Inflammatory macrophage (primary cell): ENCODE measurements at regions not wholly inside any gene's neighbourhood (a gene's known extent, or its start where the extent isn't known, plus 50 kb on each side); places are given as distances from the start of the nearest gene placed in this dataset.
"Not testable (repeated sequence)": the region's sequence is repeated elsewhere in the genome, so short reads cannot be mapped to it uniquely, and the experiment has no call there.

Experiments used
- DNase-seq, 2 donors: peaks; one replicate each; pipeline ENCODE4 v3.0.0-alpha.2; 2020 to 2022

- DNase-seq = no peak
Observed at GRCh38 chr3:102936511-102937045, 501.8 kb downstream of the ZPLD1 start.

GRCh38 chr3:102941786-102942185 lies 507.0 kb downstream of the ZPLD1 start:
- no peak for DNase-seq

- not testable (repeated sequence) for DNase-seq
Observed at GRCh38 chr3:102946445-102946844, 511.6 kb downstream of the ZPLD1 start.

DNA sequence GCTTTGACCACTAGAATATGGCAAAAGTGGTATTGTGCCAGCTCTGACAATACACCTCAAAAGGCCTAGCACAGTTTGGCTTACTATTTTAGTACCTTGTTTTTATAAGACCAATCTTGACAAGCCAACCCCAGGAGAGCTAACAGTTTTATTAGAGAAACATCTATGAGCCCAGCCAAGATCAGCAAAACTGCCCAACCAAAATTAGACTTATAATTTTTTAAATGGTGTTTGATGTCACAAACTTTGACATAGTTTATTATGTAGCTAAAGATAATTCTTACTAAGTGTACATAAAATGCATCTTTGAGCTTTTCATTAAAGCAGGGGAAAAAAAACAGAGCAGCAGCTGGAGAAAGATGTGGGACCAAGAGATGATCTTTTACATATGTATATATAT lies 537.5 kb downstream of the ZPLD1 start:
- DNase-seq = no peak

DNA sequence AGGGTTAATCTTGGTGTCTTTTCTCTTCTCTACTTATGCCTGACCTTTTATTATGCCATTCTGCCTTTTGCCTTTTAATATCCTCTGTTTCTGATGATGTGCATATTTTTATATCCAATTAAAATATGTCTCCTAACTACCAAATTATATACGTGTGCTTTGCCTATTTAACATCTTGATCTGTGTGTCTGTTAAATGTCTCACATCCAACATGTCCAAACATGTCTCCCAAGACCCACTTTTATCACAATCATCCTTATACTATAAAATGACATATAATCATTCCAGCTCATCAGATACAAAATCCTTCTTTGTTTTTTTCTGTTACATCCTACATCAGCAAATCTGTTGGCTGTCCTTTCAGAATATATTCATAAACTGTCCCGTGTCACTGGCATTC lies 539.5 kb downstream of the ZPLD1 start:
- DNase-seq = no peak

DNA sequence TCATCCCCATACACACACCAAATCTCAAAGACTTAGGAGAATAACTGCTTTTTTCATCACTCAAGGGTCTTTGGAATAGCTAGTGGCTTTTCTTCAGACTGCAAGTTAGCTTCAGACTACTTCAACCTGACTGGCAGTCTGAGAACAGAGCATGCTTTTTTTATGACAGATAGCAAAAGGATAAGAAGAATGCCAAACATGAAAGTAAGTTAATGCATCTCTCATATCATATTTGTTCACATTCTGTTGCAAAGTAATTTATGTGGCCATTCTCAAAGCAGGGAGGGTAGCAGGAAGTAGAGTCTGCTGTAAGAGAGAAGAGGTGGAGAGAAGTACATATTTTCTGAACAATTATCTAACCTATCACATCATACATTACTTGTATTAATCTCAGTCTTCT lies 544.4 kb downstream of the ZPLD1 start:
- DNase-seq = no peak

DNA sequence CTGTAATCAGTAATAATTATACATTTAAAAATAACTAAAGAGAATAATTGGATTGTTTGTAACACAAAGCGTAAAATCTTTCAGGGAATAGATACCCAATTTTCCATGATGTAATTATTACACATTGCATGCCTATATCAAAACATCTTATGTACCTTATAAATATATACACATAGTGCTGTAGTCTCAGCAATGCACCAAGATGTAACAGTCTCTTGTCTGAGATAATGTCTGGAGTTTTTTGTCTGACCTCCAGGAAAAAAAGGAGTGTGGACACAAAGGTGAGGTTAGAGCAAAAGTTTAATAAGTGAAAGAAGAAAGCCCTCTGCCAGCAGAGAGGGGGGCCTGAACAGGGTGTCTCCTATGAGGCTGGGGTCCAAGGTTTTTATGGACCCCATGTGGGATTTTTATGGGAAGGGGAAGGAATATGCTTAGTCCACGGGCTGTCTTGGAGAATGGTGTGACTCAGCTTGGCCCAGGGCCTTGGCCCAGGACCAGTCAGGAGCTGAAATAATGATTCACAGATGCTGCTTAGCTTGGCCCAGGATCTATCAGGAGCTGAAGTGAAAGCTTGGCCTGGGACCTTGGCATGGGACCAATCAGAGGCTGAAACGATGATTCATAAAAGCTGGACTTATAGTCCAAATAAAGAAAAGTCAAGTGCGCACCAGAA lies 545.0 kb downstream of the ZPLD1 start:
- DNase-seq = no peak

- DNase-seq = no peak
Observed at GRCh38 chr3:102980355-102980696, 545.5 kb downstream of the ZPLD1 start.

DNA sequence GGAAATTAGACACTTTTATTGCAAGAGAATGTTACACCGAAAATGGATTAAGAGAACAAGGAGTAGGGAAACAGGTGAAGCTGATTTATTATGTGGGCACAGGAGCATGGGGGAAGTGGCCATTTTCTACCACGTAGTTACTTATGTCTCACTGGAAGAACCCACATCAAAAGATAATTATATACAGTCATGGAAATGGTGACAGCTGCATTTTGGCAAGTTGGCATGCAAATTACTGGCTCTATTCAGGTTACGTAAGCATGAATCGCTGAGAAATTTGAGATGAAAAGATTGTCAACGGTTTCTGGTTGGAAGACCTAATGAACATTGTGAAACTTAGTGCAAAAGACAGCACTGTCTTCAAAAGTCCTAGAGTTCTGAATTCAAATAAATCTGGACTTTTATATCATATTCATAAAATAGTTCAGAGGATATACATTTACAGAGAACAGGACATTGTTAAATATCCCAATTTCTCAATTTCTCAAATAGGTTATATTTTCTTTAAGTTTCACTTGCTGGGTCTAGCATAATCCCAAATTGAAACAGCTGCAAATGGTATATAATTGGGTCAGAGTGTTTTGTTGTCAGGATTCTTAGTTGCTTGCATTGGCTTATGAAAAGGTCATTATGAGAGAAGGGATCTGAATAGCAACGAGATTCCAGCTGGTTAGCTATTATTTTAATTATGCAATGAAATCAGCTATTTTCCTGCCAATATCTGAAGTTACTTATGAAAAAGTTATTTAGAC lies 567.8 kb downstream of the ZPLD1 start:
- no peak for DNase-seq

GRCh38 chr3:103006526-103007183 lies 571.8 kb downstream of the ZPLD1 start:
- DNase-seq = no peak

GRCh38 chr3:103009609-103010008 lies 574.8 kb downstream of the ZPLD1 start:
- no peak for DNase-seq

DNA sequence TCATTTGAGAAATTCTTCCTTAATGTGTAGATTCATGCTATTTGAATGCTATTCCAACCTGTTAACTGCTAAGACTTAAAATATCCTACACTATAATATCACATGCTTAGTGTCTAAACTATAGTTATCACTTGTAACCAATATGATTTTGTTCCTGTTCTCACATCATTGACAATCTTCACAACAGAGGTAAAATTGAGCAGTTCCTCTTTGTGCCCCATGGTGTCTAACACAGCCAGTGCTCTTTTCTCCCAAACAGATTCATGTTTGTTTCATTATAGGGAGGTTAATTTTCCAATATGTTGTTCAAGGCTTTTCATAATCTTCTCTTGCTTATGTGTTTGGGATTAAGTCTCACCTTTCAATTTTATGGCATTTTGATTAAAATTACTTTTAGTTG lies 591.1 kb downstream of the ZPLD1 start:
- no peak for DNase-seq

DNA sequence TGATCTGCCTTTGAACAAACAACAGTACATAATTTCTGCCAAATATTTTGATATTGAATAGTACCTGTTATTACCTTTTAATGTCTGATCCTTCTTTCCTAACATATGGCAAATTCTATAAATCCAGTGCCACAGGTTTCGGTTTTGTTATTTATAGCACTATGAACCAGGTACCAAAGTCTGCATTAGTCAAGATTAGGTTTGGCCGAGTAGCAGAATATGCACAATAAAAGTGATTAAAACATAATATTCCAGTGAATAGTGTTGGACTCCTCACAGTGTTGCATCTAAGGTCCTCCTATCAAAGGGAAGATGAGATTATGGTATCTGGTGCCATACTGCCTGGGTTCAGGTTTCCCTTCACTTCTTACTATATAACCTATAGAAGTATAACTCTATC lies 599.0 kb downstream of the ZPLD1 start:
- no peak for DNase-seq

- no peak for DNase-seq
Observed at GRCh38 chr3:103047640-103048039, 612.8 kb downstream of the ZPLD1 start.

DNA sequence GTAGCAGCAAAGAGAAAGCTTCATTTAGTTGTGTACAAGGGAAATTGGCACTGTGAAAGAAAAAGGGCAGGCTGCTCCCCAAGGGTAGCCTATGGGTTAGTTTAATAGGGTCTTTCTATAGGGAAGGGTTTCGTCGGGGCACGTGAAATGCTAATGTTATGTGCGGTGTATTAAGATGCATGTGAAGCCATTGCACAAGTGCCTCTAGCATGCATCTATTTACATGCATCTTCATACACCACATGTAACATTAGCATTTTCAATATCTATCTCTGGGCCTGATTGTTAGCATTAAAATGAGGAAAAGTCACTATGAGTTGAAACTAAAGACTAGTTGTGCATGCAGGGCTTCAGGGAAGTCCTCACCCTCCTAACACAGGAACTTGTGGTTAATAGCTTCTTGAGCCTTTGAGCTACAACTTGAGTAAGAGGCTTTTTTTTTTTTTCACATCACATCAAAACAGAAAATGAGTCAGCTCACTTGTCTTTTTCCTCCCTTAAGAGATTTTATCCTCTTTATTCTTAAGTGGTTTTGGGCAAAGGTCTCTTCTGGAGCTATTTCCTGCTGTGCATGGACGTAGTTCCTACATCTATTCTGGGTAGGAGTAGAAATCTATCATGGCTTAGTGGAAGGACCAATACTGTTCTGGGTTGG lies 613.4 kb downstream of the ZPLD1 start:
- peak; percentile 68 to 82 for DNase-seq

- peak; percentile 86 to 92 for DNase-seq
Observed at GRCh38 chr3:103052236-103052830, 617.5 kb downstream of the ZPLD1 start.

DNA sequence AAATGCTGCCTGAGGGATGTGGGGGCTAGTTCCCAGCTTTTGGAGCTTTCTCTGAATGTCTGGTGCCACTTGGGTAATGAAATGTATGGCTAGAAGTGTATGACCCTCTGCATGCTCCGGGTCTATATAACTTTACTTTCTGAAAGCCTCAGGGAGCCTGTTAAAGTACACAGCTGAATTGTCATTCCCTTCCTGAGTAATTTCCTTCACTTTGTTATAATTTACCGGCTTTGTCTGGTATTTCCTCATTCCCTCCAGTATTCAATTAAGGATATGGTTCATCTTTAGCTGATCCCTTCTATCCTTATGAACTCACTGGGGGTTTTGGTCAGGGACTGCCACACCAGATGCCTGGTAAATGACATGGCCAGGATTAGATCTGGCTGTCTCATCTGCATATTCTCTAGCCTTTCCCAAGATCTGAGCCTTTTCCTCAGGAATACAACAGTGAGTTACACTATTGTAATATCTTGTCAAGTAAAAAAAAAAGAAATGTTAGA lies 620.3 kb downstream of the ZPLD1 start:
- DNase-seq = no peak

- no peak for DNase-seq
Observed at GRCh38 chr3:103056542-103056941, 621.7 kb downstream of the ZPLD1 start.

DNA sequence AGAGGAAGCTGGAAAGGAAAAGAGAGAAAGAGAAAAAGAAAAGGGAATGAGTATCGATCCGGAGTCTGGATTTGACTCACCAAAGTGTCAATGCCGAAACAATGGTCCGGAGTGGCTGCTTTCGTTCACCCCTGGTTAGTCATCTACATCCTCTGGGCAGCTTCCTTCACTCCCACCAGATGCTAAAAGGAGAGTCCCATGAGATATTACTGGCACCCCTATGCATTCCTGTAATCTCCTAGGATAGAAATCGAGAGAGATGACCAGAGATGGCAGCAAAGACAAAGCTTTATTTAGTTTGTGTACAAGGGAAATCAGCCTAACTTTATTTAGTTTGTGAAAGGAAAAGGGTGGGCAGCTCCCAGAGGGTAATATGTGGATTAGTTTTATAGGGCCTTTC lies 622.2 kb downstream of the ZPLD1 start:
- no peak for DNase-seq

GRCh38 chr3:103057487-103057886 lies 622.7 kb downstream of the ZPLD1 start:
- DNase-seq = no peak

DNA sequence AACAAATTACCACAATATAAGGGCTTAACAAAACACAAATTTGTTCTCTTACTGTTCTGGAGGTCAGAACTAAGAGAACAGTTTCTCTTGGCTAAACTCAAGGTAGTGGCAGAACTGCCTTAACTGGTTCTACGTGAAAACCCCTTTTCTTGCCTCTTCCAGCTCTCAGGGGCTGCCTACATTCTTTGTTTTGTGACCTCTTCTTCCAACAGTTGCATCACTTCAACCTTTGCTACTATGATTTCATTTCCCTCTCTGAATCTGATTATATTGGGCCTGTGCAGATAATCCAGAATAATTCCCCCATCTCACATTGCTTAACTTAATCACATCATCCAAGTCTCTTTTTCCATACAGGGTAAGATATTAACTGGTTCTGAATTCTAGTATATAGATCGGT lies 624.6 kb downstream of the ZPLD1 start:
- DNase-seq = no peak

DNA sequence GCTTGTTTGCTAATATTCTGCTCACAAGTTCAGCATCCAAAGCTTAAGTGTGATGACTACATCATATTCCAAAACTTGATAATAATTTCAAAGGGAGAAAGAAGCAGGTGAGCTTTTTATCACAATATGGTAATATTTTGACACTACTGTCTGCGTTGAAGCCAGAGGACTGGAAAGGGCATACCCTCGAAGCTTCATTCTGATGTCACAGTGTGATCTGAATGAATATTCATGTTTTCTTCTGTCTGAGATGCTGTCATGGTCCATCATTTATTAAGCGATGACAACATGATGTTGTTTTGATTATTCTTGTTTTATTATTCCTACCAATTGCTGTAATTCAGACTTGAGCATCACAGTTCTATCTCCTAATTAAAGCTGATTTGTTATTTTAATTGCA lies 625.4 kb downstream of the ZPLD1 start:
- DNase-seq = no peak

DNA sequence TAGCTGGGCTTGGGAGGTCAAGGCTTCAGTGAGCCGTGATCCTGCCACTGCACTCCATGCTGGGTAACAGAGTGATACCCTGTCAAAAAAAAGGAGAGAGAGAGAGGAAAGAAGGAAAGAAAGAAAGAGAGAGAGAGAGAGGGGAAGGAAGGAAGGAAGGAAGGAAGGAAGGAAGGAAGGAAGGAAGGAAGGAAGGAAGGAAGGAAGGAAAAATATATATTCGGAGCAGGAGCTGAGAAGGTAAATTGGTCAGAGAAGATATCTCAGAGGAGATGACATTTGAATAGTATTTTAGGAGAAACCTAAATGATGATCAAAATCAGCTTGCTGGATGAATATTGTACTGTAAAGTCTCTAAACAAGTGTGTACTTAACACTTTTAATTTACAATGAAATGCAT lies 633.1 kb downstream of the ZPLD1 start:
- no peak for DNase-seq
